HepG2 (cell line): ENCODE measurements at regions not wholly inside any gene's neighbourhood (a gene's known extent, or its start where the extent isn't known, plus 50 kb on each side); places are given as distances from the start of the nearest gene placed in this dataset.

Experiments
- ATAC-seq: fragments of 200-7000 bp; cut with Tn5 transposase; 3 replicates; pipeline ENCODE4 v1.9.1; 2020; ENCODE audit warnings: mild to moderate bottlenecking, moderate library complexity
- BruUV-seq: library from RNA; stranded (reverse); fragments of 400-500 nt; replicated peaks from 2 replicates; lab custom pipeline; 2021; lab: Mats Ljungman, UMichigan
- CTCF ChIA-PET: fragments of 300-600 bp; formaldehyde crosslinking; extraction: SDS; loops from one replicate; lab custom pipeline; 2021; ENCODE audit warnings: low total read pairs, inconsistent platforms, low intra/inter-chr PET ratio; lab: Yijun Ruan, JAX
- POLR2A ChIA-PET: fragments of 350-600 bp; sonication (Branson Sonifier 250); formaldehyde crosslinking; loops from one replicate; lab custom pipeline; 2020; ENCODE audit warnings: antibody characterized with exemption, inconsistent platforms; lab: Yijun Ruan, JAX
- DNase-seq: peaks from one replicate; pipeline ENCODE4 v3.0.0-alpha.2; 2015; ENCODE audit warnings: low spot score
- FAIRE-seq: peaks from 3 replicates; lab custom pipeline; 2011; peaks lifted over from hg19 to GRCh38; lab: Jason Lieb, UNC
- H2AFZ ChIP-seq: one replicate; pipeline ENCODE4 v1.6.1; 2011; ENCODE audit warnings: low read length, inconsistent platforms
- H3K27ac ChIP-seq: fragments of 300-600 bp; 3 replicates; pipeline ENCODE4 v1.8.0; 2011; ENCODE audit warnings: mixed run types, mild to moderate bottlenecking, mixed read lengths, low read length, inconsistent platforms; ENCODE audit not compliant: insufficient read depth; ENCODE audit errors: extremely low read length
- H3K27me3 ChIP-seq, 2 experiments: fragments of 200-600 bp in 1 of 2; 2 replicates in 1 of 2; 3 replicates in 1 of 2; pipeline versions ENCODE4 v1.6.0 to v1.8.0; 2011; ENCODE audit warnings: low read length in 2 of 2, mild to moderate bottlenecking in 2 of 2, moderate library complexity in 2 of 2, inconsistent platforms in 1 of 2; ENCODE audit not compliant: insufficient read depth in 2 of 2, control insufficient read depth in 1 of 2
- H3K36me3 ChIP-seq, 2 experiments: fragments of 200-600 bp in 1 of 2; replicated peaks in 1 of 2; 2 replicates in 1 of 2; 3 replicates in 1 of 2; pipeline versions ENCODE4 v1.5.1 to v1.8.0; 2011; ENCODE audit warnings: low read length in 2 of 2, inconsistent platforms in 1 of 2; ENCODE audit not compliant: insufficient read depth in 2 of 2, control insufficient read depth in 1 of 2
- H3K4me1 ChIP-seq: 2 replicates; pipeline ENCODE4 v1.5.1; 2012; ENCODE audit warnings: low read length, inconsistent platforms; ENCODE audit not compliant: insufficient read depth
- H3K4me2 ChIP-seq: 2 replicates; pipeline ENCODE4 v1.6.0; 2011; ENCODE audit warnings: low read depth, low read length, inconsistent platforms
- H3K4me3 ChIP-seq, 3 experiments: fragments of 200-600 bp in 1 of 3; sonication (generic), shearing (Covaris generic) in 1 of 3; replicated peaks in 1 of 3; 2 replicates each; pipeline ENCODE4 v1.5.1; 2011 to 2016; ENCODE audit warnings: low read length in 3 of 3, inconsistent platforms in 2 of 3, low read depth in 2 of 3, mild to moderate bottlenecking in 2 of 3, control low read depth in 1 of 3, mixed read lengths in 1 of 3; ENCODE audit not compliant: insufficient read depth in 1 of 3
- H3K79me2 ChIP-seq: one replicate; pipeline ENCODE4 v1.6.1; 2011; ENCODE audit warnings: low read length, inconsistent platforms; ENCODE audit not compliant: insufficient read depth
- H3K9ac ChIP-seq: 2 replicates; pipeline ENCODE4 v1.6.0; 2011; ENCODE audit warnings: mild to moderate bottlenecking, low read depth, low read length, inconsistent platforms; ENCODE audit not compliant: insufficient read depth
- H3K9me3 ChIP-seq: 2 replicates; pipeline ENCODE4 v1.5.1; 2012; ENCODE audit warnings: mild to moderate bottlenecking, low read length
- H4K20me1 ChIP-seq: 2 replicates; pipeline ENCODE4 v1.6.0; 2011; ENCODE audit warnings: inconsistent platforms, mild to moderate bottlenecking, low read length, moderate library complexity; ENCODE audit not compliant: insufficient read depth
- GABPB1 ChIP-seq: IDR thresholded peaks from 2 replicates; pipeline ENCODE4 v1.6.1; 2016; ENCODE audit warnings: mild to moderate bottlenecking, missing genetic modification reagents, moderate library complexity, missing compliant biosample characterization
- MTA1 ChIP-seq: sonication (generic); formaldehyde crosslinking; IDR thresholded peaks from 2 replicates; pipeline ENCODE4 v1.4.0; 2020; ENCODE audit warnings: missing genetic modification reagents, mild to moderate bottlenecking, borderline replicate concordance
- NCOA5 ChIP-seq: sonication (generic); formaldehyde crosslinking; IDR thresholded peaks from 2 replicates; pipeline ENCODE4 v1.4.0; 2020; ENCODE audit warnings: missing genetic modification reagents
- PTBP1 ChIP-seq: fragments of 200-400 bp; formaldehyde crosslinking; IDR thresholded peaks from 2 replicates; pipeline ENCODE4 v1.6.1; 2018; ENCODE audit warnings: low read length, low read depth; ENCODE audit not compliant: poor library complexity, severe bottlenecking
- ZFP82 ChIP-seq: sonication (generic); formaldehyde crosslinking; IDR thresholded peaks from 2 replicates; pipeline ENCODE4 v1.5.1; 2020; ENCODE audit warnings: mild to moderate bottlenecking, missing genetic modification reagents, borderline replicate concordance
- ZNF33A ChIP-seq: sonication (generic); formaldehyde crosslinking; IDR thresholded peaks from 2 replicates; pipeline ENCODE4 v1.5.1; 2020; ENCODE audit warnings: missing genetic modification reagents, mild to moderate bottlenecking, moderate library complexity, borderline replicate concordance
- ZNF75D ChIP-seq: sonication (generic); formaldehyde crosslinking; IDR thresholded peaks from 2 replicates; pipeline ENCODE4 v1.8.1; 2023; ENCODE audit warnings: missing genetic modification reagents, mild to moderate bottlenecking, borderline replicate concordance
- WGBS: methylation state at CpG from one replicate; pipeline ENCODE4 v1.1.6; 2017; ENCODE audit warnings: low lambda C conversion rate; 5-methylcytosine and 5-hydroxymethylcytosine counted together
- in situ Hi-C: cut with HindIII; loops from 2 replicates; pipeline ENCODE4 v1.10.0; 2017; ENCODE audit warnings: low pct_unique_long_range_greater_than_20kb; ENCODE audit not compliant: extremely low pct_ligation_motif_present
- intact Hi-C: fragments of 100-400 bp; cut with micrococcal nuclease; formaldehyde crosslinking; loops from one replicate; pipeline ENCODE4 v1.10.0; 2022; ENCODE audit not compliant: unreplicated experiment
- TF ChIP-seq, protein P1 (sequence below): sonication (generic); formaldehyde crosslinking; IDR thresholded peaks from 2 replicates; pipeline ENCODE4 v1.9.0; 2021; ENCODE audit warnings: missing genetic modification reagents, mild to moderate bottlenecking, borderline replicate concordance

- TF ChIP-seq ZNF33A (CRISPR knock-in tag): no peak
- intact Hi-C loops (no loop called here), in situ Hi-C loops (no loop called here)
- DNase-seq: no peak
- H3K27me3 ChIP-seq: no peaks in the 10 kb centered on the region
- FAIRE-seq: no peak
- no peak overlapping the region for H3K27ac ChIP-seq
- 49% methylated on average over 9 of the region's 9 CpGs for WGBS
- CTCF ChIA-PET: no interaction called here
- no peaks in the 10 kb centered on the region for H3K9me3 ChIP-seq
- no peak overlapping the region for H3K9ac ChIP-seq
- no peaks in the 10 kb centered on the region for H3K36me3 ChIP-seq
- ATAC-seq: no peak
- H2AFZ ChIP-seq: no peak overlapping the region
- no peaks in the 10 kb centered on the region for H3K79me2 ChIP-seq
- H4K20me1 ChIP-seq: no peaks in the 10 kb centered on the region
- no TSS peak for BruUV-seq
- POLR2A ChIA-PET: no interaction called here
- no peak overlapping the region for H3K4me3 ChIP-seq
- H3K4me1 ChIP-seq: no peaks in the 10 kb centered on the region
- H3K4me2 ChIP-seq: no peak overlapping the region
Observed at GRCh38 chr7:69457595-69458504, 140.4 kb upstream of the AUTS2 start.

DNA sequence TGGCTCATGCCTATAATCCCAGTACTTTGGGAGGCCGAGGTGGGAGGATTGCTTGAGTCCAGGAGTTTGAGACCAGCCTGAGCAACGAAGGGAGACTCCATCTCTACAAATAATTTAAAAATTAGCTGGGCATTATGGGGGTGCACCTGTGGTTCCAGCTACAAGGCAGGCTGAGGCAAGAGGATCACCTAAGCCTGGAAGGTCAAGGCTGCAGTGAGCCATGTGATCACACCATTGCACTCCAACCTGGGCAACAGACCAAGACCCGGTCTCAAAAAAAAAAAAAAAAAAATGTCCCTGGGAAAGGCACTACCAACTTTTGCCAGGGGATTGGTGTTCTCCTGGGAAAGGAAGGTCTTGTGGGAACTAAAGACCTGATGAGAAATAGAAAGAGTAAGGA is 134.2 kb upstream of the AUTS2 start:
- ATAC-seq: no peak
- Histone ChIP-seq H3K4me1 (no peaks in the 10 kb centered on the region), H3K27me3 (no peaks in the 10 kb centered on the region), H3K79me2 (no peaks in the 10 kb centered on the region), H3K9me3 (peaks cover 21% of the 10 kb centered on the region; the same call in 1 of the 2 replicates), H3K9ac (no peak overlapping the region), H3K4me2 (no peak overlapping the region), H3K36me3 (no peaks in the 10 kb centered on the region), H2AFZ (no peak overlapping the region), H4K20me1 (no peaks in the 10 kb centered on the region), H3K27ac (no peak overlapping the region), H3K4me3 (no peak overlapping the region)
- no TSS peak for BruUV-seq
- no peak for DNase-seq
- TF ChIP-seq MTA1 (CRISPR knock-in tag) (no peak), NCOA5 (CRISPR knock-in tag) (no peak), GABPB1 (no peak), ZFP82 (CRISPR knock-in tag) (no peak), ZNF75D (CRISPR knock-in tag) (no peak), PTBP1 (no peak)
- TF ChIP-seq, protein P1, sequence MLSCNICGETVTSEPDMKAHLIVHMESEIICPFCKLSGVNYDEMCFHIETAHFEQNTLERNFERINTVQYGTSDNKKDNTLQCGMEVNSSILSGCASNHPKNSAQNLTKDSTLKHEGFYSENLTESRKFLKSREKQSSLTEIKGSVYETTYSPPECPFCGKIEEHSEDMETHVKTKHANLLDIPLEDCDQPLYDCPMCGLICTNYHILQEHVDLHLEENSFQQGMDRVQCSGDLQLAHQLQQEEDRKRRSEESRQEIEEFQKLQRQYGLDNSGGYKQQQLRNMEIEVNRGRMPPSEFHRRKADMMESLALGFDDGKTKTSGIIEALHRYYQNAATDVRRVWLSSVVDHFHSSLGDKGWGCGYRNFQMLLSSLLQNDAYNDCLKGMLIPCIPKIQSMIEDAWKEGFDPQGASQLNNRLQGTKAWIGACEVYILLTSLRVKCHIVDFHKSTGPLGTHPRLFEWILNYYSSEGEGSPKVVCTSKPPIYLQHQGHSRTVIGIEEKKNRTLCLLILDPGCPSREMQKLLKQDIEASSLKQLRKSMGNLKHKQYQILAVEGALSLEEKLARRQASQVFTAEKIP (CRISPR knock-in tag): no peak
- intact Hi-C loops (no loop called here), in situ Hi-C loops (no loop called here)
- FAIRE-seq: no peak
- POLR2A ChIA-PET: no interaction called here
- WGBS: 7% methylated on average over 3 of the region's 3 CpGs
- CTCF ChIA-PET: no interaction called here
